ENCODE measurements at regions not wholly inside any gene's neighbourhood (a gene's known extent, or its start where the extent isn't known, plus 50 kb on each side); places are given as distances from the start of the nearest gene placed in this dataset.

DNA sequence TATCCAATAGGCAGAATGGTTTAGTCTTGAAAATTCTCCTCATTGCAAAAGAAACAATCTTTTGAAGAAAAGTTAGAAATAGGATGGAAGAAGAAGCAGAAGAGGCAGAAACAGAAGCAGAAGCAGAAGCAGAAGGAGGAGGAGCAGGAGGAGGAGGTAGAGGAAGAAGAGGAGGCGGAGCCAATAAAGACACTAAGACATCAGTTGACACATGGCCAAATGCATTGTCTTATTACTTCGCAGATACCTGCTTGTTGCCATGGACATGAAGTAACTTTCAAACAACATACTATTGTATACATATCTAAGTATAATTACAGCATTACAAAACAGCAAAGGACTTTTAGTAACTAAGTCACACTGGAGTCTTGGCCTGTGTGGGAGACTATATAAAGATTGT is 606.3 kb downstream of the METTL4 start:
- Mint-ChIP-seq H3K36me3 (ENCODE audit: insufficient read depth) (no peaks in the 10 kb centered on the region), H3K9me3 (ENCODE audit: low read depth) (peaks cover 4% of the 10 kb centered on the region), H3K4me3 (ENCODE audit: low read depth) (no peak overlapping the region), H3K27ac (no peak overlapping the region), H3K4me1 (ENCODE audit: low read depth) (peaks cover 6% of the 10 kb centered on the region), H3K27me3 (no peaks in the 10 kb centered on the region)
- TF ChIP-seq, protein P1, sequence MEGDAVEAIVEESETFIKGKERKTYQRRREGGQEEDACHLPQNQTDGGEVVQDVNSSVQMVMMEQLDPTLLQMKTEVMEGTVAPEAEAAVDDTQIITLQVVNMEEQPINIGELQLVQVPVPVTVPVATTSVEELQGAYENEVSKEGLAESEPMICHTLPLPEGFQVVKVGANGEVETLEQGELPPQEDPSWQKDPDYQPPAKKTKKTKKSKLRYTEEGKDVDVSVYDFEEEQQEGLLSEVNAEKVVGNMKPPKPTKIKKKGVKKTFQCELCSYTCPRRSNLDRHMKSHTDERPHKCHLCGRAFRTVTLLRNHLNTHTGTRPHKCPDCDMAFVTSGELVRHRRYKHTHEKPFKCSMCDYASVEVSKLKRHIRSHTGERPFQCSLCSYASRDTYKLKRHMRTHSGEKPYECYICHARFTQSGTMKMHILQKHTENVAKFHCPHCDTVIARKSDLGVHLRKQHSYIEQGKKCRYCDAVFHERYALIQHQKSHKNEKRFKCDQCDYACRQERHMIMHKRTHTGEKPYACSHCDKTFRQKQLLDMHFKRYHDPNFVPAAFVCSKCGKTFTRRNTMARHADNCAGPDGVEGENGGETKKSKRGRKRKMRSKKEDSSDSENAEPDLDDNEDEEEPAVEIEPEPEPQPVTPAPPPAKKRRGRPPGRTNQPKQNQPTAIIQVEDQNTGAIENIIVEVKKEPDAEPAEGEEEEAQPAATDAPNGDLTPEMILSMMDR (IDR thresholded peaks at IDR 0.05; ENCODE audit: unreplicated experiment) = no peak
- no peak for DNase-seq (ENCODE audit: low spot score, unreplicated experiment)

DNA sequence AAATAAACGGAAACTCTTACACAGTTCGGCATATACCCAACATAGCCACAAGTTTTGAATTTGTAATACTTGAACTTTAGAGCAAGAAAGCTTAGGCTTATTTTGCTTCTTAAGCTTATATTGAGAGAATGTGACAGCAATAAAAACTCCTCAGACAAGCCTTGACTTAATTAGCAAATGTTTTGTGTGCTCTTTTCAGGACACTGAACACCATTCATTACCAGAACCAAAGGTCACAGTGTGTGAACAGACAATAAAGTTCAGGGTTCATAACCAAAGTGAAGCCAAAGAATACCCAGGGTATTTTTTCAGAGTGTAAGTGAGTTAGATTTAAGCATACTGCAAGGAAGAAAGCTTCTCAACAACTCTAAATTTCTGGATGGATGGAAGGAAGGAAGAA is 605.8 kb downstream of the METTL4 start:
- Mint-ChIP-seq H3K9me3 (ENCODE audit: low read depth) (peaks cover 4% of the 10 kb centered on the region), H3K36me3 (ENCODE audit: insufficient read depth) (no peaks in the 10 kb centered on the region), H3K27me3 (no peaks in the 10 kb centered on the region), H3K4me1 (ENCODE audit: low read depth) (peaks cover 6% of the 10 kb centered on the region), H3K27ac (no peak overlapping the region), H3K4me3 (ENCODE audit: low read depth) (no peak overlapping the region)
- no peak for DNase-seq (ENCODE audit: low spot score, unreplicated experiment)
- TF ChIP-seq, protein P1 (IDR thresholded peaks at IDR 0.05; ENCODE audit: unreplicated experiment) = no peak

DNA sequence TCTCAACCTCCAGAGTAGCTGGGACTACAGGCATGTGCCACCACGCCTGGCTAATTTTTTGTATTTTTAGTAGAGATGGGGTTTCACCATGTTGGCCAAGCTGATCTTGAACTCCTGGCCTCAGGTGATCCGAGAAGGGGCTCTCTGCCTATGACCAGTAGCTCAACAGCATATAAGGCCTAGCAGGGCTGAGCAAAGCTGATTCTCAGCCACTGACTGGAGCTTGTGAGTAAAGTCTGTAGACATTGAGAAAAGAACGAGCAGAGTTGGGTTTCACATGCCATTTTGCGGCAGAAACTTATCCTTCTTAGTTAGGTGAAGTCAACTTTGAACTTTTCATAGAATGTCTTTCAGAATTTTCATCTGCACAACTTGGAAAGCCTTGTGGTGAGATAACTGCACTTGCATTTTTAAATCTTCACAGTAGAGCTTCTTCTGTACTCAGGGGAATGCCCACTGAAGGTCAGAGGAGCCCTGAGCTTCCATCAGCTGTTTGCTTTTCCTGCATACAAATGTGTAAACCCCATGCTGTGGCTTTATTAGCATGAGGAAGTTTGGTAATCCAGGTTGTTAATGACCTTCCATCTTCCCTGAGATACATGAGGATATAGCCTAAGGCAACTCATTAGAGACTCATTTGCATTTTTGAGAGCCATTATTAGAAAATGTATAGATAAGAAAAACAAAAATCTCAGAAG is 602.4 kb downstream of the METTL4 start:
- peaks cover 6% of the 10 kb centered on the region for H3K4me1 Mint-ChIP-seq (ENCODE audit: low read depth)
- TF ChIP-seq, protein P1 (IDR thresholded peaks at IDR 0.05; ENCODE audit: unreplicated experiment) = no peak
- H3K36me3 Mint-ChIP-seq (ENCODE audit: insufficient read depth) = no peaks in the 10 kb centered on the region
- no peak overlapping the region for H3K4me3 Mint-ChIP-seq (ENCODE audit: low read depth)
- no peaks in the 10 kb centered on the region for H3K27me3 Mint-ChIP-seq
- H3K27ac Mint-ChIP-seq = no peak overlapping the region
- no peak for DNase-seq (ENCODE audit: low spot score, unreplicated experiment)
- no peaks in the 10 kb centered on the region for H3K9me3 Mint-ChIP-seq (ENCODE audit: low read depth)

DNA sequence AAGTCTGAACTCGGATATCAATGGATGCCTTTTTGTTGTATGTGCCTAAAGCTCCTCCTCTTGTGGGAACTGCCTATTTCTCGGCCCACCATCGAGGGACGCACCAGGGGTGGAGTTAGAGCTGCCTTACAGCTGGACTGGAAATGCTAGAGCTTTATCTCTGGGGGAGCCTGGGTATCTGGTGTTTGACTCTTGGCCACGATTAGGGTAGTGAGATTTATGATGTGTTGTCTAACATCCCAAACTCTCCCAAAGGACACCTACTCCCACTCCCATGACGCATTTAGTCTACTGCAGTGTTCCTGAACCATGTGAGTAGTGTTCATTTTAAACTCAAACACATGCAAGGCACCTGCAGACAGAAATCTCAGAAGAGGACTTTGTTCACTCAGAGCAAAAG is 594.8 kb downstream of the METTL4 start:
- H3K27ac Mint-ChIP-seq = no peak overlapping the region
- H3K4me1 Mint-ChIP-seq (ENCODE audit: low read depth) = no peaks in the 10 kb centered on the region
- H3K27me3 Mint-ChIP-seq = no peaks in the 10 kb centered on the region
- peaks cover 10% of the 10 kb centered on the region for H3K9me3 Mint-ChIP-seq (ENCODE audit: low read depth)
- H3K4me3 Mint-ChIP-seq (ENCODE audit: low read depth) = no peak overlapping the region
- no peak for DNase-seq (ENCODE audit: low spot score, unreplicated experiment)
- H3K36me3 Mint-ChIP-seq (ENCODE audit: insufficient read depth) = no peaks in the 10 kb centered on the region
- TF ChIP-seq, protein P1 (IDR thresholded peaks at IDR 0.05; ENCODE audit: unreplicated experiment) = no peak

DNA sequence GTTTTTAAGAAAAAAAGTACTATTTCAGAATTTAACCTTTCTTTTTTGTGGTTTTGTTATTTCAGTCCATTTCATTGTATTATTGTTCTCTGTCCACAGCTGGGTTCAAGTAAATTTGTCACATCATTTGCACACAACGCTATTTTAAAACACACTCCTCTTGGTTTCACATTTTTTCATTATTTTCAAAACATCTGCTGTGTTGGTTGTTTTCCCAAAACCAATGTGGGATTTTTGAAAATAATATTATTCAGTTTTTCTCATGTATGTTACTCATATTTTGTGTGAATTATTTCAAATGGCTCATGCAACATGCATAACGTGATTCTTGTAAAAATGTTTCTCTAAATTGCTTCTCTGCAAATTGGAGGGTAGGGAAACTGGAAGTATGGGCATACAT is 589.2 kb downstream of the METTL4 start:
- no peaks in the 10 kb centered on the region for H3K36me3 Mint-ChIP-seq (ENCODE audit: insufficient read depth)
- H3K4me3 Mint-ChIP-seq (ENCODE audit: low read depth) = no peak overlapping the region
- peaks cover 13% of the 10 kb centered on the region for H3K9me3 Mint-ChIP-seq (ENCODE audit: low read depth)
- no peaks in the 10 kb centered on the region for H3K4me1 Mint-ChIP-seq (ENCODE audit: low read depth)
- DNase-seq (ENCODE audit: low spot score, unreplicated experiment) = no peak
- TF ChIP-seq, protein P1 (IDR thresholded peaks at IDR 0.05; ENCODE audit: unreplicated experiment) = no peak
- no peak overlapping the region for H3K27ac Mint-ChIP-seq
- H3K27me3 Mint-ChIP-seq = no peaks in the 10 kb centered on the region
